ENCODE measurements at regions not wholly inside any gene's neighbourhood (a gene's known extent, or its start where the extent isn't known, plus 50 kb on each side); places are given as distances from the start of the nearest gene placed in this dataset.
"Not testable (repeated sequence)": the region's sequence is repeated elsewhere in the genome, so short reads cannot be mapped to it uniquely, and the experiment has no call there.

- H3K4me1 Mint-ChIP-seq (ENCODE audit: low read depth): peaks cover 32% of the 10 kb centered on the region
Observed at GRCh38 chr4:138492176-138492575, 250.0 kb upstream of the SLC7A11 start.

GRCh38 chr4:138488533-138488932, 246.4 kb upstream of the SLC7A11 start:
- no peak overlapping the region for H3K27ac Mint-ChIP-seq
- intact Hi-C loops (cut with micrococcal nuclease): loop anchor here (5.0 kb wide), 1 partner anchor 181 kb away; no protein-coding TSS in a partner anchor
- H3K36me3 Mint-ChIP-seq (ENCODE audit: low read depth): no peaks in the 10 kb centered on the region
- no peaks in the 10 kb centered on the region for H3K9me3 Mint-ChIP-seq
- H3K4me1 Mint-ChIP-seq (ENCODE audit: low read depth): peaks cover 14% of the 10 kb centered on the region
- no peaks in the 10 kb centered on the region for H3K27me3 Mint-ChIP-seq
- H3K4me3 Mint-ChIP-seq: no peak overlapping the region

More at GRCh38 chr4:138492176-138492575, 250.0 kb upstream of the SLC7A11 start:
- Mint-ChIP-seq H3K27me3 (peaks cover 6% of the 10 kb centered on the region), H3K4me3 (no peak overlapping the region), H3K36me3 (ENCODE audit: low read depth) (no peaks in the 10 kb centered on the region), H3K27ac (no peak overlapping the region), H3K9me3 (no peaks in the 10 kb centered on the region)
- intact Hi-C loops (cut with micrococcal nuclease): loop anchor here (5.0 to 10.0 kb wide), 2 partner anchors 87 to 245 kb away; no protein-coding TSS in a partner anchor

GRCh38 chr4:138487670-138488069, 245.5 kb upstream of the SLC7A11 start:
- Mint-ChIP-seq H3K36me3 (ENCODE audit: low read depth) (no peaks in the 10 kb centered on the region), H3K9me3 (no peaks in the 10 kb centered on the region), H3K27ac (no peak overlapping the region), H3K4me1 (ENCODE audit: low read depth) (peaks cover 14% of the 10 kb centered on the region), H3K27me3 (no peaks in the 10 kb centered on the region), H3K4me3 (no peak overlapping the region)
- intact Hi-C loops (cut with micrococcal nuclease): loop anchor here (5.0 kb wide), 1 partner anchor 180 kb away; no protein-coding TSS in a partner anchor

- no peak overlapping the region for H3K4me3 Mint-ChIP-seq
- no peak overlapping the region for H3K27ac Mint-ChIP-seq
- H3K36me3 Mint-ChIP-seq (ENCODE audit: low read depth): no peaks in the 10 kb centered on the region
- H3K9me3 Mint-ChIP-seq: no peaks in the 10 kb centered on the region
- no peaks in the 10 kb centered on the region for H3K27me3 Mint-ChIP-seq
- intact Hi-C loops (cut with micrococcal nuclease): loop anchor here (5.0 kb wide), 1 partner anchor 180 kb away; no protein-coding TSS in a partner anchor
- H3K4me1 Mint-ChIP-seq (ENCODE audit: low read depth): peaks cover 14% of the 10 kb centered on the region
Observed at GRCh38 chr4:138487230-138487629, 245.1 kb upstream of the SLC7A11 start.

- Mint-ChIP-seq H3K9me3 (peaks cover 6% of the 10 kb centered on the region), H3K27ac (no peak overlapping the region), H3K27me3 (no peaks in the 10 kb centered on the region), H3K4me3 (no peak overlapping the region), H3K4me1 (ENCODE audit: low read depth) (peaks cover 14% of the 10 kb centered on the region), H3K36me3 (ENCODE audit: low read depth) (no peaks in the 10 kb centered on the region)
- intact Hi-C loops (cut with micrococcal nuclease): loop anchor here (5.0 kb wide), 1 partner anchor 178 kb away; no protein-coding TSS in a partner anchor
Observed at GRCh38 chr4:138485498-138485897, 243.3 kb upstream of the SLC7A11 start.

- Mint-ChIP-seq H3K9me3 (no peaks in the 10 kb centered on the region), H3K4me1 (ENCODE audit: low read depth) (peaks cover 5% of the 10 kb centered on the region), H3K27me3 (peaks cover 8% of the 10 kb centered on the region), H3K27ac (no peak overlapping the region), H3K36me3 (ENCODE audit: low read depth) (no peaks in the 10 kb centered on the region), H3K4me3 (no peak overlapping the region)
- intact Hi-C loops (cut with micrococcal nuclease): no loop called here
Observed at GRCh38 chr4:138475116-138475515, 233.0 kb upstream of the SLC7A11 start.

GRCh38 chr4:138473339-138473738, 231.2 kb upstream of the SLC7A11 start:
- Mint-ChIP-seq H3K36me3 (ENCODE audit: low read depth) (no peaks in the 10 kb centered on the region), H3K27ac (no peak overlapping the region), H3K9me3 (no peaks in the 10 kb centered on the region)

GRCh38 chr4:138460477-138461414, 218.6 kb upstream of the SLC7A11 start:
- H3K36me3 Mint-ChIP-seq (ENCODE audit: low read depth): no peaks in the 10 kb centered on the region
- peaks cover 14% of the 10 kb centered on the region for H3K9me3 Mint-ChIP-seq
- peak overlapping the region; percentile 34 for H3K27ac Mint-ChIP-seq
- H3K4me3 Mint-ChIP-seq: no peak overlapping the region
- intact Hi-C loops (cut with micrococcal nuclease): no loop called here
- no peaks in the 10 kb centered on the region for H3K27me3 Mint-ChIP-seq
- peaks cover 26% of the 10 kb centered on the region for H3K4me1 Mint-ChIP-seq (ENCODE audit: low read depth)

More at GRCh38 chr4:138473339-138473738, 231.2 kb upstream of the SLC7A11 start:
- intact Hi-C loops (cut with micrococcal nuclease): no loop called here
- H3K4me1 Mint-ChIP-seq (ENCODE audit: low read depth): peaks cover 5% of the 10 kb centered on the region
- no peak overlapping the region for H3K4me3 Mint-ChIP-seq
- H3K27me3 Mint-ChIP-seq: peaks cover 6% of the 10 kb centered on the region

GRCh38 chr4:138458751-138459150, 216.6 kb upstream of the SLC7A11 start:
- no peaks in the 10 kb centered on the region for H3K36me3 Mint-ChIP-seq (ENCODE audit: low read depth)
- intact Hi-C loops (cut with micrococcal nuclease): no loop called here
- peaks cover 16% of the 10 kb centered on the region for H3K9me3 Mint-ChIP-seq
- no peak overlapping the region for H3K4me3 Mint-ChIP-seq
- H3K27me3 Mint-ChIP-seq: no peaks in the 10 kb centered on the region
- peak overlapping the region; percentile 59 for H3K27ac Mint-ChIP-seq
- peaks cover 16% of the 10 kb centered on the region for H3K4me1 Mint-ChIP-seq (ENCODE audit: low read depth)

GRCh38 chr4:138456349-138456748, 214.2 kb upstream of the SLC7A11 start:
- peaks cover 29% of the 10 kb centered on the region for H3K4me1 Mint-ChIP-seq (ENCODE audit: low read depth)
- intact Hi-C loops (cut with micrococcal nuclease); H3K9me3 Mint-ChIP-seq; H3K36me3 Mint-ChIP-seq (ENCODE audit: low read depth); H3K27me3 Mint-ChIP-seq; H3K4me3 Mint-ChIP-seq; H3K27ac Mint-ChIP-seq: not testable (repeated sequence)

GRCh38 chr4:138455097-138455496, 212.9 kb upstream of the SLC7A11 start:
- Mint-ChIP-seq H3K4me3 (no peak overlapping the region), H3K27ac (no peak overlapping the region), H3K4me1 (ENCODE audit: low read depth) (peaks cover 34% of the 10 kb centered on the region), H3K27me3 (no peaks in the 10 kb centered on the region), H3K9me3 (peaks cover 9% of the 10 kb centered on the region), H3K36me3 (ENCODE audit: low read depth) (no peaks in the 10 kb centered on the region)
- intact Hi-C loops (cut with micrococcal nuclease): no loop called here

- H3K4me3 Mint-ChIP-seq: no peak overlapping the region
- intact Hi-C loops (cut with micrococcal nuclease): no loop called here
- no peaks in the 10 kb centered on the region for H3K36me3 Mint-ChIP-seq (ENCODE audit: low read depth)
- peaks cover 30% of the 10 kb centered on the region for H3K4me1 Mint-ChIP-seq (ENCODE audit: low read depth)
- H3K27me3 Mint-ChIP-seq: no peaks in the 10 kb centered on the region
- H3K9me3 Mint-ChIP-seq: peaks cover 9% of the 10 kb centered on the region
- no peak overlapping the region for H3K27ac Mint-ChIP-seq
Observed at GRCh38 chr4:138452826-138453225, 210.7 kb upstream of the SLC7A11 start.

GRCh38 chr4:138451276-138451663, 209.1 kb upstream of the SLC7A11 start:
- intact Hi-C loops (cut with micrococcal nuclease): no loop called here
- Mint-ChIP-seq H3K4me3 (no peak overlapping the region), H3K27me3 (no peaks in the 10 kb centered on the region), H3K27ac (no peak overlapping the region), H3K9me3 (peaks cover 8% of the 10 kb centered on the region), H3K4me1 (ENCODE audit: low read depth) (peaks cover 30% of the 10 kb centered on the region), H3K36me3 (ENCODE audit: low read depth) (no peaks in the 10 kb centered on the region)

- Mint-ChIP-seq H3K9me3 (peaks cover 2% of the 10 kb centered on the region), H3K27ac (no peak overlapping the region), H3K4me3 (no peak overlapping the region), H3K4me1 (ENCODE audit: low read depth) (peaks cover 30% of the 10 kb centered on the region), H3K36me3 (ENCODE audit: low read depth) (no peaks in the 10 kb centered on the region), H3K27me3 (no peaks in the 10 kb centered on the region)
- intact Hi-C loops (cut with micrococcal nuclease): no loop called here
Observed at GRCh38 chr4:138450546-138451275, 208.6 kb upstream of the SLC7A11 start.

Data from dendritic cell treated with granulocyte-macrophage colony-stimulating factor and Interleukin-4, amounts not matched to agents 40 ng/mL and 50 ng/mL, for 4 days (primary cell).